Inflammatory macrophage treated with lipopolysaccharide for 1 hour (primary cell): ENCODE measurements at regions not wholly inside any gene's neighbourhood (a gene's known extent, or its start where the extent isn't known, plus 50 kb on each side); places are given as distances from the start of the nearest gene placed in this dataset.

Source experiments
- DNase-seq, 2 donors: peaks; one replicate each; pipeline ENCODE4 v3.0.0-alpha.2; 2020 to 2022

GRCh38 chr20:56932575-56933330 is 303.6 kb downstream of the TFAP2C start:
- DNase-seq, result no peak

- no peak for DNase-seq
Measured at GRCh38 chr20:56933331-56933698, 304.2 kb downstream of the TFAP2C start.

GRCh38 chr20:56934888-56935287 is 305.8 kb downstream of the TFAP2C start:
- DNase-seq, result no peak

GRCh38 chr20:56940466-56940865 is 311.4 kb downstream of the TFAP2C start:
- DNase-seq, result no peak

- no peak for DNase-seq
Measured at GRCh38 chr20:56941101-56941686, 312.1 kb downstream of the TFAP2C start.

- DNase-seq, result no peak
Measured at GRCh38 chr20:56943946-56944945, 315.1 kb downstream of the TFAP2C start.

GRCh38 chr20:56945057-56945456 is 316.0 kb downstream of the TFAP2C start:
- DNase-seq, result no peak

- no peak for DNase-seq
Measured at GRCh38 chr20:56945901-56946300, 316.8 kb downstream of the TFAP2C start.

- no peak for DNase-seq
Measured at GRCh38 chr20:56949318-56949717, 317.1 kb downstream of the BMP7 start.

- no peak for DNase-seq
Measured at GRCh38 chr20:56952258-56953047, 314.0 kb downstream of the BMP7 start.

GRCh38 chr20:56953048-56953586 is 313.3 kb downstream of the BMP7 start:
- DNase-seq, result no peak

- no peak for DNase-seq
Measured at GRCh38 chr20:56954797-56955196, 311.6 kb downstream of the BMP7 start.

GRCh38 chr20:56955680-56956079 is 310.8 kb downstream of the BMP7 start:
- DNase-seq, result no peak

GRCh38 chr20:56956534-56956933 is 309.9 kb downstream of the BMP7 start:
- no peak for DNase-seq

GRCh38 chr20:56957737-56958553 is 308.5 kb downstream of the BMP7 start:
- no peak for DNase-seq

GRCh38 chr20:56964901-56965300 is 301.5 kb downstream of the BMP7 start:
- DNase-seq, result no peak

- no peak for DNase-seq
Measured at GRCh38 chr20:56967916-56968315, 298.5 kb downstream of the BMP7 start.

- no peak for DNase-seq
Measured at GRCh38 chr20:56968376-56969048, 297.9 kb downstream of the BMP7 start.

- DNase-seq, result peak; percentile 2 to 8
Measured at GRCh38 chr20:56974499-56975250, 291.8 kb downstream of the BMP7 start.

GRCh38 chr20:56975838-56976237 is 290.6 kb downstream of the BMP7 start:
- no peak for DNase-seq
